DMS 273 (cell line): ENCODE measurements at regions not wholly inside any gene's neighbourhood (a gene's known extent, or its start where the extent isn't known, plus 50 kb on each side); places are given as distances from the start of the nearest gene placed in this dataset.
A peak's percentile ranks its signal among the peaks of the same experiment; 100 is the strongest.
"Not testable (repeated sequence)": the region's sequence is repeated elsewhere in the genome, so short reads cannot be mapped to it uniquely, and the experiment has no call there.

ENCODE experiments used
- DNase-seq: peaks from one replicate; lab custom pipeline; 2025; ENCODE audit not compliant: unreplicated experiment; lab: John Stamatoyannopoulos, UW

GRCh38 chrX:148080593-148080992 is 99.5 kb downstream of the FMR1NB start:
- DNase-seq = no peak

- no peak for DNase-seq
These were observed 103.5 kb downstream of the FMR1NB start for GRCh38 chrX:148084611-148085010.

GRCh38 chrX:148120151-148120550 is 139.0 kb downstream of the FMR1NB start:
- no peak for DNase-seq

GRCh38 chrX:148120999-148121623 is 140.0 kb downstream of the FMR1NB start:
- DNase-seq = no peak

- not testable (repeated sequence) for DNase-seq
These were observed 147.9 kb downstream of the FMR1NB start for GRCh38 chrX:148128872-148129505.

- DNase-seq = peak; percentile 40
These were observed 152.1 kb downstream of the FMR1NB start for GRCh38 chrX:148133105-148133725.

- DNase-seq = no peak
These were observed 153.4 kb downstream of the FMR1NB start for GRCh38 chrX:148134578-148134977.

GRCh38 chrX:148135738-148136137 is 154.6 kb downstream of the FMR1NB start:
- peak; percentile 6 for DNase-seq

GRCh38 chrX:148146121-148146520 is 165.0 kb downstream of the FMR1NB start:
- DNase-seq = no peak

- no peak for DNase-seq
These were observed 175.8 kb downstream of the FMR1NB start for GRCh38 chrX:148156986-148157385.

- no peak for DNase-seq
These were observed 178.7 kb downstream of the FMR1NB start for GRCh38 chrX:148159796-148160195.

GRCh38 chrX:148161701-148162100 is 180.6 kb downstream of the FMR1NB start:
- DNase-seq = peak; percentile 64

- DNase-seq = peak; percentile 25
These were observed 204.5 kb downstream of the FMR1NB start for GRCh38 chrX:148185631-148186030.

GRCh38 chrX:148192547-148192946 is 211.4 kb downstream of the FMR1NB start:
- no peak for DNase-seq

GRCh38 chrX:148193759-148194158 is 212.6 kb downstream of the FMR1NB start:
- no peak for DNase-seq

- DNase-seq = no peak
These were observed 222.4 kb downstream of the FMR1NB start for GRCh38 chrX:148203531-148203930.

GRCh38 chrX:148204195-148204594 is 223.1 kb downstream of the FMR1NB start:
- DNase-seq = no peak

GRCh38 chrX:148214786-148215185 is 233.6 kb downstream of the FMR1NB start:
- no peak for DNase-seq

- DNase-seq = no peak
These were observed 234.6 kb downstream of the FMR1NB start for GRCh38 chrX:148215726-148216125.

- DNase-seq = no peak
These were observed 242.2 kb downstream of the FMR1NB start for GRCh38 chrX:148223361-148223760.

- no peak for DNase-seq
These were observed 247.4 kb downstream of the FMR1NB start for GRCh38 chrX:148228521-148228920.

GRCh38 chrX:148229801-148230303 is 248.7 kb downstream of the FMR1NB start:
- DNase-seq = no peak
